ENCODE measurements at regions not wholly inside any gene's neighbourhood (a gene's known extent, or its start where the extent isn't known, plus 50 kb on each side); places are given as distances from the start of the nearest gene placed in this dataset.

- TF ChIP-seq CTCF (conservative IDR thresholded peaks at IDR 0.05) (no peak), EZH2 (IDR thresholded peaks at IDR 0.05; ENCODE audit: low read depth) (no peak)
Measured at GRCh38 chr2:19532547-19533196, 174.2 kb upstream of the OSR1 start.
